HS-5 (cell line): ENCODE measurements at regions not wholly inside any gene's neighbourhood (a gene's known extent, or its start where the extent isn't known, plus 50 kb on each side); places are given as distances from the start of the nearest gene placed in this dataset.

Source experiments
- DNase-seq: peaks from one replicate; pipeline ENCODE4 v3.0.0-alpha.2; 2012; ENCODE audit warnings: low read depth

GRCh38 chr3:35946854-35947515, 307.7 kb downstream of the ARPP21 start:
- DNase-seq: no peak

GRCh38 chr3:35950021-35950420, 310.7 kb downstream of the ARPP21 start:
- no peak for DNase-seq

- DNase-seq: no peak
These were observed 315.1 kb downstream of the ARPP21 start for GRCh38 chr3:35954413-35954812.

- DNase-seq: no peak
These were observed 326.6 kb downstream of the ARPP21 start for GRCh38 chr3:35965908-35966307.

GRCh38 chr3:35966629-35967464, 327.5 kb downstream of the ARPP21 start:
- no peak for DNase-seq

- DNase-seq: no peak
These were observed 328.8 kb downstream of the ARPP21 start for GRCh38 chr3:35968043-35968622.

GRCh38 chr3:35969406-35969805, 330.1 kb downstream of the ARPP21 start:
- no peak for DNase-seq

GRCh38 chr3:35970793-35971192, 331.5 kb downstream of the ARPP21 start:
- no peak for DNase-seq

GRCh38 chr3:35971686-35972085, 332.4 kb downstream of the ARPP21 start:
- no peak for DNase-seq

- no peak for DNase-seq
These were observed 335.5 kb downstream of the ARPP21 start for GRCh38 chr3:35974872-35975271.

- DNase-seq: no peak
These were observed 346.8 kb downstream of the ARPP21 start for GRCh38 chr3:35986161-35986560.

- DNase-seq: no peak
These were observed 348.1 kb downstream of the ARPP21 start for GRCh38 chr3:35987386-35987785.

GRCh38 chr3:35992041-35992440, 352.7 kb downstream of the ARPP21 start:
- DNase-seq: no peak

GRCh38 chr3:36011791-36012190, 368.5 kb upstream of the STAC start:
- no peak for DNase-seq

- no peak for DNase-seq
These were observed 366.9 kb upstream of the STAC start for GRCh38 chr3:36013425-36013824.

- DNase-seq: no peak
These were observed 355.1 kb upstream of the STAC start for GRCh38 chr3:36025232-36025631.

- DNase-seq: no peak
These were observed 347.9 kb upstream of the STAC start for GRCh38 chr3:36032180-36033047.

- no peak for DNase-seq
These were observed 321.8 kb upstream of the STAC start for GRCh38 chr3:36058404-36059030.

GRCh38 chr3:36060950-36061349, 319.4 kb upstream of the STAC start:
- DNase-seq: no peak

GRCh38 chr3:36063992-36064391, 316.3 kb upstream of the STAC start:
- DNase-seq: no peak

- DNase-seq: no peak
These were observed 315.0 kb upstream of the STAC start for GRCh38 chr3:36065321-36065720.

- no peak for DNase-seq
These were observed 304.8 kb upstream of the STAC start for GRCh38 chr3:36075491-36075890.
